Activated naive CD8-positive, alpha-beta T cell treated with anti-CD3 and anti-CD28 coated beads, Interleukin-2, amount 10 ng/mL, durations not matched to agents 7 days and 5 days (primary cell): ENCODE measurements at regions not wholly inside any gene's neighbourhood (a gene's known extent, or its start where the extent isn't known, plus 50 kb on each side); places are given as distances from the start of the nearest gene placed in this dataset.
"Not testable (repeated sequence)": the region's sequence is repeated elsewhere in the genome, so short reads cannot be mapped to it uniquely, and the experiment has no call there.

Experiments
- ATAC-seq: fragments of 150-1000 bp; cut with Tn5 transposase; one replicate; pipeline ENCODE4 v1.10.0; 2021; ENCODE audit warnings: low read depth, moderate library complexity
- POLR2A ChIA-PET: fragments of 350-600 bp; sonication (Branson Sonifier 250); formaldehyde crosslinking; loops from one replicate; lab custom pipeline; 2021; ENCODE audit warnings: antibody characterized with exemption; lab: Charles Lee
- DNase-seq: peaks from one replicate; pipeline ENCODE4 v3.0.0; 2021
- H3K27ac Mint-ChIP-seq: one replicate; pipeline ENCODE4 v1.8.0; 2022; ENCODE audit warnings: mild to moderate bottlenecking, mixed read lengths
- H3K27me3 Mint-ChIP-seq: one replicate; pipeline ENCODE4 v1.8.0; 2022; ENCODE audit warnings: mild to moderate bottlenecking, moderate library complexity, mixed read lengths
- H3K36me3 Mint-ChIP-seq: one replicate; pipeline ENCODE4 v1.8.0; 2021; ENCODE audit warnings: mild to moderate bottlenecking, mixed read lengths
- H3K4me1 Mint-ChIP-seq: one replicate; pipeline ENCODE4 v1.8.0; 2021; ENCODE audit warnings: mixed read lengths
- H3K4me3 Mint-ChIP-seq: one replicate; pipeline ENCODE4 v1.8.0; 2022; ENCODE audit warnings: mild to moderate bottlenecking, moderate library complexity, mixed read lengths
- H3K9me3 Mint-ChIP-seq: one replicate; pipeline ENCODE4 v1.8.0; 2021; ENCODE audit warnings: mixed read lengths

DNA sequence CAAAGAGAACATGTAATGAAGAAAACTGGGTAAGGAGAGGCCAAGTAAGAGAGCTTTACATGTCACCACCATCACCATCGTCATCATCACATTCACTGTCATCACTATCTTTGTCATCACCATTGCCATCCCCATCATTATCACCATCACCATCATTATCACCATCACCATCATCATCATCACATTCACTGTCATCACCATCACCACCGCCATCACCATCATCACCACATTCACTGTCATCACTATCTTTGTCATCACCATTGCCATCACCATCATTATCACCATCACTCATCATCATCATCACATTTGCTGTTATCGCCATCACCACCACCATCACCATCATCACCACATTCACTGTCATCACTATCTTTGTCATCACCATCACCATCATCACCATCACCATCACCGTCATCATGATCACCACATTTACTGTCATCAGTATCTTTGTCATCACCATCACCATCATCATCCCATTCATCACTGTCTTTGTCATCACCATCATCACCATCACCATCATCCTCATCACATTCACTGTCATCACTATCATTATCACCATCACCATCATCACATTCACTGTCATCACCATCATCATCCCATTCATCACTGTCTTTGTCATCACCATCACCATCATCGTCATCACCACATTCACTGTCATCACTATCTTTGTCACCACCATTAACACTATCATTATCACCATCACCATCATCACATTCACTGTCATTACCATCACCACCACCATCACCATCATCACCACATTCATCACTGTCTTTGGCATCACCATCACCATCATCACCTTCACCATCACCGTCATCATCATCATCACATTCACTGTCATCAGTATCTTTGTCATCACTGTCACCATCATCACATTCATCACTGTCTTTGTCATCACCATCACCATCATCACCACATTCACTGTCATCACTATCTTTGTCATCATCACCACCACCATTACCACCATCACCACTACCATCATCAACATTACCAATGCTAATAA is 172.3 kb downstream of the ERMARD start:
- DNase-seq (no peak), ATAC-seq (no peak)
- Mint-ChIP-seq H3K27me3 (peaks cover 2% of the 10 kb centered on the region), H3K4me1 (peaks cover 6% of the 10 kb centered on the region), H3K9me3 (peaks cover 4% of the 10 kb centered on the region), H3K4me3 (no peak overlapping the region), H3K36me3 (no peaks in the 10 kb centered on the region), H3K27ac (no peak overlapping the region)
- POLR2A ChIA-PET = no interaction called here

GRCh38 chr6:169921853-169922824 is 170.7 kb downstream of the ERMARD start:
- H3K27me3 Mint-ChIP-seq = no peaks in the 10 kb centered on the region
- peaks cover 6% of the 10 kb centered on the region for H3K4me1 Mint-ChIP-seq
- no peaks in the 10 kb centered on the region for H3K36me3 Mint-ChIP-seq
- peak; percentile 83 for ATAC-seq
- POLR2A ChIA-PET = no interaction called here
- DNase-seq = peak; percentile 46
- peak overlapping the region; percentile 18 for H3K4me3 Mint-ChIP-seq
- peaks cover 9% of the 10 kb centered on the region for H3K9me3 Mint-ChIP-seq
- H3K27ac Mint-ChIP-seq = no peak overlapping the region

DNA sequence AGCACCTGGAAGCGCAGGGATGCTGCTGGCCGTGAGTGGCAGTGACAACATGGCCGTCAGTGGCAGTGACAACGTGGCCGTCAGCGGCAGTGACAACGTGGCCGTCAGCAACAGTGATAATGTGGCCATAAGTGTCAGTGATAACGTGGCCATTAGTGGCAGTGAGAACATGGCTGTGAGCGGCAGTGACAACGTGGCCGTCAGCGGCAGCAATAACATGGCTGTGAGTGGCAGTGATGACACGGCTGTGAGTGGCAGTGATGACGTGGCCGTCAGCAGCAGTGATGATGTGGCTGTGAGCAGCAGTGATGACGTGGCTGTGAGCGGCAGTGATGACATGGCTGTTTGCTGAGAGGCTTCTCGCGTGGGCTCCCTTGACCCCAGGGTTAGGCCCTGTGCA is 169.8 kb downstream of the ERMARD start:
- H3K4me1 Mint-ChIP-seq = peaks cover 6% of the 10 kb centered on the region
- H3K27me3 Mint-ChIP-seq = peaks cover 3% of the 10 kb centered on the region
- H3K9me3 Mint-ChIP-seq = peaks cover 9% of the 10 kb centered on the region
- no peaks in the 10 kb centered on the region for H3K36me3 Mint-ChIP-seq
- DNase-seq = no peak
- no peak overlapping the region for H3K4me3 Mint-ChIP-seq
- ATAC-seq = no peak
- H3K27ac Mint-ChIP-seq = no peak overlapping the region
- POLR2A ChIA-PET = no interaction called here

DNA sequence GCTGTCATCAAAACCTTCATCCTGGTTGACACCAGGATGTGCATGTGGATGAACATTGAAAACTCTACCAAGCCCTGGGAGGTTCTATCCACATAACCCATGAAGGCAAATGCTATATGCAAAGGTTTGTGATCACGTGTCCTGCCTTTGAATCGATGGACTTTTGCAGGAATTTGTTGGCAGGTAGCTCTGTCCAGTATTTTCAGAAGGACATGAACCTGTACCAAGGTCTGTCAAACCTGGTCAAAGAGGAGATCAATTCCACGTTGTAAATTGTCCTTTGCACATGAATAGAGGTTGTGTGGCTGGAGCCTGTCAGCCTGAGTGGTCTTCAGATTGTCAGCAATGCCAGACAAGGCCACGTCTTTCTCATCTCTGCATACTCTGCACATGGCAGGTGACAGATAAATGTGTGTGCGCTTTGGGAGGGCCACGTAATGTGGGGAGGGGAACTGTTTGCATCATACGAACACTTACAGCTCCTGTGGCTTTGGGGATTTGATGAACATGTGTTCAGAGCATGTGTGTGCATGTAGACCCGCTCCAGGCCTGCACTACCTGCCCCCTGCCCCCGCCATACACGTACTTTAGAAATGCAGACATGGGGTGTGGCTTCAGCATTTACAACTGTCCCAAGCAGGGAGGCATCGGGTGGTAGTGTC is 169.1 kb downstream of the ERMARD start:
- no peak for ATAC-seq

GRCh38 chr6:169918954-169919549 is 167.6 kb downstream of the ERMARD start:
- Mint-ChIP-seq H3K36me3 (no peaks in the 10 kb centered on the region), H3K4me1 (peaks cover 6% of the 10 kb centered on the region), H3K27me3 (peaks cover 8% of the 10 kb centered on the region), H3K9me3 (peaks cover 9% of the 10 kb centered on the region), H3K27ac (no peak overlapping the region), H3K4me3 (no peak overlapping the region)
- no peak for ATAC-seq
- POLR2A ChIA-PET = no interaction called here
- no peak for DNase-seq

More for the DNA sequence above, 169.1 kb downstream of the ERMARD start:
- Mint-ChIP-seq H3K27ac (no peak overlapping the region), H3K36me3 (no peaks in the 10 kb centered on the region), H3K4me1 (peaks cover 6% of the 10 kb centered on the region), H3K9me3 (peaks cover 9% of the 10 kb centered on the region), H3K4me3 (no peak overlapping the region), H3K27me3 (peaks cover 8% of the 10 kb centered on the region)
- DNase-seq = no peak
- POLR2A ChIA-PET = no interaction called here

- H3K4me3 Mint-ChIP-seq = no peak overlapping the region
- POLR2A ChIA-PET = no interaction called here
- peaks cover 8% of the 10 kb centered on the region for H3K4me1 Mint-ChIP-seq
- no peak overlapping the region for H3K27ac Mint-ChIP-seq
- no peak for ATAC-seq
- DNase-seq = no peak
- H3K9me3 Mint-ChIP-seq = peaks cover 9% of the 10 kb centered on the region
- no peaks in the 10 kb centered on the region for H3K36me3 Mint-ChIP-seq
- peaks cover 13% of the 10 kb centered on the region for H3K27me3 Mint-ChIP-seq
Observed at GRCh38 chr6:169918239-169918953, 167.0 kb downstream of the ERMARD start.

- Mint-ChIP-seq H3K9me3 (peaks cover 9% of the 10 kb centered on the region), H3K27me3 (peaks cover 13% of the 10 kb centered on the region), H3K4me3 (no peak overlapping the region), H3K27ac (no peak overlapping the region), H3K4me1 (peaks cover 9% of the 10 kb centered on the region), H3K36me3 (no peaks in the 10 kb centered on the region)
- ATAC-seq (no peak), DNase-seq (no peak)
- POLR2A ChIA-PET = no interaction called here
Observed at GRCh38 chr6:169917153-169917552, 165.7 kb downstream of the ERMARD start.

DNA sequence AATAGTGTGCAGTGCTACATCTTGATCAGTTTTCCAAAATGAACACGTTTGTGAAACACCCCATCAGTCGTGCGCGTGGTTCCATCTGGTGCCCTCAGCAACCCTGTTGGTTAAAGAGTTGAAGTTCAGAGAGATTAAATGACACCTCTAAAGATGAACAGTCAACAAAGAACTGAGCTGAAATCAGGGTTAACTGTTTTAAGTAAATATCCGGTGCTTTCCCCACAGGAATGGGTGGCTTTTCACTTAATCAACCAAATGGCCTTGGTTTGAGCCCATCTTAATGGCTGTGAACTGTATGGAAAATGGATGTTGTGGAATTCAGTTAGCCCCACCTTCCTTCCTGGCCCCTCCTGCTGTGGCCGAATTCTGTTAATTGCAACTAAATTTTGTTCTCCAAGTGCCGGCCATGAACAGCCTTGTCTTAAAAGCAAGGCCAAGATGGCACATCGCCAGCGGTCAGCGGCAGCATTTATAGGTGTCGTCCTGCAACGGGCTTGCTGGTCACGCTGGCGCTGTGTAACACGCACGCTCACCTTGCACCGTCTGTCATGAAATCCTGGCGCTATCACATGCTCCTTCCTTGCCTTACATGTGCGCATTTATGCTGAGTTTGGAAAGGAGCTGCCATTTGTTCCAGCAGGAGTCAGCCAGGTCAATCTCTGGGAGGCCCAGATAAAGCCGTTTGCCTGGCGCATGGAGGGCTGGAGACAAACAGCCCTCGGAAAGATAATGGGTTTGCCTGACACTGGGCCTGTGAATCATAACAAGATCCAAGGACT is 164.5 kb downstream of the ERMARD start:
- Mint-ChIP-seq H3K36me3 (no peaks in the 10 kb centered on the region), H3K4me3 (no peak overlapping the region), H3K4me1 (peaks cover 4% of the 10 kb centered on the region), H3K27ac (no peak overlapping the region), H3K9me3 (peaks cover 9% of the 10 kb centered on the region), H3K27me3 (peaks cover 15% of the 10 kb centered on the region)
- POLR2A ChIA-PET = no interaction called here
- ATAC-seq (no peak), DNase-seq (no peak)

DNA sequence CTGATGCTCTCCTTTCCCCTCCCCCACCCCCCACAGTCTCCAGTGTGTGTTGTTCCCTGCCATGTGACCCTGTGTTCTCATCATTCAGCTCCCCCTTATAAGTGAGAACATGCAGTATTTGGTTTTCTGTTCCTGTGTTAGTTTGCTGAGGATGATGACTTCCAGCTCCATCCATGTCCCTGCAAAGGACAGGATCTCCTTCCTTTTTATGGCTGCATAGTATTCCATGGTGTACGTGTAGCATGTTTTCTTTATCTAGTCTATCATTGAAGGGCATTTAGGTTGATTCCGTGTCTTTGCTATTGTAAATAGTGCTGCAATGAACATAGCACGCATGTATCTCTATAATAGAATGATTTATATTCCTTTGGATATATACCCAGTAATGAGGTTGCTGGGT is 162.3 kb downstream of the ERMARD start:
- ATAC-seq, DNase-seq, H3K27ac Mint-ChIP-seq, POLR2A ChIA-PET, H3K4me1 Mint-ChIP-seq, H3K36me3 Mint-ChIP-seq, H3K4me3 Mint-ChIP-seq, H3K9me3 Mint-ChIP-seq: not testable (repeated sequence)
- H3K27me3 Mint-ChIP-seq = peaks cover 15% of the 10 kb centered on the region

DNA sequence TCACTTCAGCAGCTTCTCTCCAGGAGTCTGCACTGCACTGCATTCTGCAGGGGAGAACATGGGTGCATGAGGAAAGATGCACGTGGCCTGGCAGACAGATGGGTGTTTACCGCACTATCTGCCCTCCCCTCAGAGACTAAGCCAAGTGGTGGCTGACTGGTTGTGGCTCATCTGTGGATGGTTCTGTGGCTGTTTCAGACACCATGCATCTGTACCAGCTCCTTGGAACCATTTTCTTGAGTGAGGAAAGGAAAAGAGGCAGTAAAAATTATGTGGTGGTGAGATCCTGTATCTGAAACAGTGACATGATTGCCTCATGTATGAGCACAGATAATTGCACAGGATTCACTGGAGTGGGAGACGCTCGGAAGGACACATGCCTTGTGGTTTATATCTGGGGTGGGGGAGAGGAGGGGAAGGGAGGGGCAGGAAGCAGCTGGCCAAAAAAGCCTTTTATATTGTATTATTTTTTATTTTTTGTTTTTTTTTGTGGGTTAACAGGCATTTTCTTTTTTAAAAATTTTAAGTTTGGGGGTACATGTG is 161.7 kb downstream of the ERMARD start:
- no peak overlapping the region for H3K4me3 Mint-ChIP-seq
- ATAC-seq (no peak), DNase-seq (no peak)
- H3K36me3 Mint-ChIP-seq = no peaks in the 10 kb centered on the region
- H3K9me3 Mint-ChIP-seq = no peaks in the 10 kb centered on the region
- peaks cover 15% of the 10 kb centered on the region for H3K27me3 Mint-ChIP-seq
- POLR2A ChIA-PET = no interaction called here
- H3K27ac Mint-ChIP-seq = no peak overlapping the region
- H3K4me1 Mint-ChIP-seq = peaks cover 4% of the 10 kb centered on the region

- Mint-ChIP-seq H3K4me1 (peaks cover 4% of the 10 kb centered on the region), H3K27ac (no peak overlapping the region), H3K9me3 (no peaks in the 10 kb centered on the region), H3K27me3 (peaks cover 15% of the 10 kb centered on the region), H3K4me3 (no peak overlapping the region), H3K36me3 (no peaks in the 10 kb centered on the region)
- DNase-seq (no peak), ATAC-seq (no peak)
- POLR2A ChIA-PET = no interaction called here
Observed at GRCh38 chr6:169912266-169913095, 161.1 kb downstream of the ERMARD start.
